ENCODE measurements at regions not wholly inside any gene's neighbourhood (a gene's known extent, or its start where the extent isn't known, plus 50 kb on each side); places are given as distances from the start of the nearest gene placed in this dataset.

GRCh38 chr11:69920345-69921127 lies 101.3 kb upstream of the FGF3 start:
- no peak for DNase-seq
- Mint-ChIP-seq H3K4me3 (no peak overlapping the region), H3K27ac (no peak overlapping the region), H3K36me3 (ENCODE audit: insufficient read depth) (no peaks in the 10 kb centered on the region), H3K27me3 (peaks cover 48 to 64% of the 10 kb centered on the region in 2 donors), H3K9me3 (no peaks in the 10 kb centered on the region), H3K4me1 (ENCODE audit: low read depth in 2 of 2) (peaks cover 3 to 4% of the 10 kb centered on the region in 2 donors)
- ATAC-seq (replicated peaks): no peak

- Mint-ChIP-seq H3K9me3 (no peaks in the 10 kb centered on the region), H3K27ac (no peak overlapping the region), H3K4me1 (ENCODE audit: low read depth in 2 of 2) (peaks cover 3 to 4% of the 10 kb centered on the region in 2 donors), H3K27me3 (peaks cover 56 to 70% of the 10 kb centered on the region in 2 donors), H3K36me3 (ENCODE audit: insufficient read depth) (no peaks in the 10 kb centered on the region), H3K4me3 (no peak overlapping the region)
- no peak for DNase-seq
- no peak for ATAC-seq (replicated peaks)
These were observed 102.2 kb upstream of the FGF3 start for GRCh38 chr11:69921128-69922014.

- ATAC-seq (replicated peaks) (no peak), DNase-seq (no peak)
- H3K27ac Mint-ChIP-seq: no peak overlapping the region
- peaks cover 61 to 77% of the 10 kb centered on the region in 2 donors for H3K27me3 Mint-ChIP-seq
- H3K4me1 Mint-ChIP-seq (ENCODE audit: low read depth in 2 of 2): peaks cover 3 to 4% of the 10 kb centered on the region in 2 donors
- H3K9me3 Mint-ChIP-seq: no peaks in the 10 kb centered on the region
- H3K36me3 Mint-ChIP-seq (ENCODE audit: insufficient read depth): no peaks in the 10 kb centered on the region
- no peak overlapping the region for H3K4me3 Mint-ChIP-seq
These were observed 102.9 kb upstream of the FGF3 start for GRCh38 chr11:69922015-69922595.

GRCh38 chr11:69922596-69923111 lies 103.4 kb upstream of the FGF3 start:
- H3K36me3 Mint-ChIP-seq (ENCODE audit: insufficient read depth): no peaks in the 10 kb centered on the region
- peaks cover 67 to 83% of the 10 kb centered on the region in 2 donors for H3K27me3 Mint-ChIP-seq
- DNase-seq (no peak), ATAC-seq (replicated peaks) (no peak)
- H3K9me3 Mint-ChIP-seq: no peaks in the 10 kb centered on the region
- H3K4me1 Mint-ChIP-seq (ENCODE audit: low read depth in 2 of 2): peaks cover 3 to 4% of the 10 kb centered on the region in 2 donors
- H3K4me3 Mint-ChIP-seq: no peak overlapping the region
- H3K27ac Mint-ChIP-seq: no peak overlapping the region

- ATAC-seq (replicated peaks): no peak
- peaks cover 3 to 4% of the 10 kb centered on the region in 2 donors for H3K4me1 Mint-ChIP-seq (ENCODE audit: low read depth in 2 of 2)
- no peak for DNase-seq
- H3K27me3 Mint-ChIP-seq: peaks cover 72 to 88% of the 10 kb centered on the region in 2 donors
- no peak overlapping the region for H3K4me3 Mint-ChIP-seq
- no peak overlapping the region for H3K27ac Mint-ChIP-seq
- H3K9me3 Mint-ChIP-seq: no peaks in the 10 kb centered on the region
- no peaks in the 10 kb centered on the region for H3K36me3 Mint-ChIP-seq (ENCODE audit: insufficient read depth)
These were observed 104.0 kb upstream of the FGF3 start for GRCh38 chr11:69923196-69923595.

GRCh38 chr11:69923641-69924307 lies 104.6 kb upstream of the FGF3 start:
- H3K4me1 Mint-ChIP-seq (ENCODE audit: low read depth in 2 of 2): peaks cover 3 to 4% of the 10 kb centered on the region in 2 donors

GRCh38 chr11:69924308-69925161 lies 105.3 kb upstream of the FGF3 start:
- Mint-ChIP-seq H3K27ac (no peak overlapping the region), H3K4me1 (ENCODE audit: low read depth in 2 of 2) (peaks cover 0 to under 1% of the 10 kb centered on the region in 2 donors), H3K27me3 (peaks cover 67 to 87% of the 10 kb centered on the region in 2 donors), H3K36me3 (ENCODE audit: insufficient read depth) (no peaks in the 10 kb centered on the region), H3K4me3 (no peak overlapping the region), H3K9me3 (no peaks in the 10 kb centered on the region)
- DNase-seq (no peak), ATAC-seq (replicated peaks) (no peak)

More at GRCh38 chr11:69923641-69924307, 104.6 kb upstream of the FGF3 start:
- no peak for DNase-seq
- no peaks in the 10 kb centered on the region for H3K36me3 Mint-ChIP-seq (ENCODE audit: insufficient read depth)
- no peaks in the 10 kb centered on the region for H3K9me3 Mint-ChIP-seq
- H3K4me3 Mint-ChIP-seq: no peak overlapping the region
- H3K27ac Mint-ChIP-seq: no peak overlapping the region
- no peak for ATAC-seq (replicated peaks)
- peaks cover 72 to 90% of the 10 kb centered on the region in 2 donors for H3K27me3 Mint-ChIP-seq

GRCh38 chr11:69925366-69926196 lies 106.4 kb upstream of the FGF3 start:
- H3K9me3 Mint-ChIP-seq: no peaks in the 10 kb centered on the region
- H3K4me3 Mint-ChIP-seq: no peak overlapping the region
- ATAC-seq (replicated peaks) (no peak), DNase-seq (no peak)
- no peak overlapping the region for H3K27ac Mint-ChIP-seq
- no peaks in the 10 kb centered on the region for H3K4me1 Mint-ChIP-seq (ENCODE audit: low read depth in 2 of 2)
- no peaks in the 10 kb centered on the region for H3K36me3 Mint-ChIP-seq (ENCODE audit: insufficient read depth)
- peaks cover 70 to 92% of the 10 kb centered on the region in 2 donors for H3K27me3 Mint-ChIP-seq

GRCh38 chr11:69926376-69927050 lies 107.3 kb upstream of the FGF3 start:
- H3K36me3 Mint-ChIP-seq (ENCODE audit: insufficient read depth): no peaks in the 10 kb centered on the region
- peaks cover 72 to 92% of the 10 kb centered on the region in 2 donors for H3K27me3 Mint-ChIP-seq
- H3K4me3 Mint-ChIP-seq: no peak overlapping the region
- no peak overlapping the region for H3K27ac Mint-ChIP-seq
- H3K4me1 Mint-ChIP-seq (ENCODE audit: low read depth in 2 of 2): no peaks in the 10 kb centered on the region
- no peaks in the 10 kb centered on the region for H3K9me3 Mint-ChIP-seq
- DNase-seq (no peak), ATAC-seq (replicated peaks) (no peak)

GRCh38 chr11:69928121-69928520 lies 108.9 kb upstream of the FGF3 start:
- no peaks in the 10 kb centered on the region for H3K4me1 Mint-ChIP-seq (ENCODE audit: low read depth in 2 of 2)

GRCh38 chr11:69928975-69929374 lies 109.8 kb upstream of the FGF3 start:
- Mint-ChIP-seq H3K27ac (no peak overlapping the region), H3K36me3 (ENCODE audit: insufficient read depth) (no peaks in the 10 kb centered on the region), H3K9me3 (no peaks in the 10 kb centered on the region), H3K4me3 (no peak overlapping the region), H3K27me3 (peaks cover 47 to 78% of the 10 kb centered on the region in 2 donors), H3K4me1 (ENCODE audit: low read depth in 2 of 2) (no peaks in the 10 kb centered on the region)
- DNase-seq (no peak), ATAC-seq (replicated peaks) (no peak)

More at GRCh38 chr11:69928121-69928520, 108.9 kb upstream of the FGF3 start:
- no peaks in the 10 kb centered on the region for H3K36me3 Mint-ChIP-seq (ENCODE audit: insufficient read depth)
- ATAC-seq (replicated peaks): no peak
- no peak overlapping the region for H3K4me3 Mint-ChIP-seq
- DNase-seq: no peak
- peaks cover 56 to 86% of the 10 kb centered on the region in 2 donors for H3K27me3 Mint-ChIP-seq
- no peaks in the 10 kb centered on the region for H3K9me3 Mint-ChIP-seq
- no peak overlapping the region for H3K27ac Mint-ChIP-seq
